ENCODE measurements at regions not wholly inside any gene's neighbourhood (a gene's known extent, or its start where the extent isn't known, plus 50 kb on each side); places are given as distances from the start of the nearest gene placed in this dataset.

- ATAC-seq (no peak), DNase-seq (no peak)
Observed at GRCh38 chr14:41993687-41994086, 387.0 kb downstream of the LRFN5 start.

GRCh38 chr14:41986700-41987099 is 380.0 kb downstream of the LRFN5 start:
- DNase-seq (no peak), ATAC-seq (peak; percentile 19)

GRCh38 chr14:41986083-41986645 is 379.5 kb downstream of the LRFN5 start:
- no peak for DNase-seq
- no peak for ATAC-seq

- no peak for ATAC-seq
- DNase-seq: no peak
Observed at GRCh38 chr14:41973178-41973577, 366.5 kb downstream of the LRFN5 start.

GRCh38 chr14:41972531-41972930 is 365.9 kb downstream of the LRFN5 start:
- no peak for DNase-seq
- ATAC-seq: no peak

- DNase-seq: no peak
- ATAC-seq: no peak
Observed at GRCh38 chr14:41960281-41960680, 353.6 kb downstream of the LRFN5 start.

- no peak for DNase-seq
- ATAC-seq: no peak
Observed at GRCh38 chr14:41957459-41957858, 350.8 kb downstream of the LRFN5 start.
